ENCODE measurements at regions not wholly inside any gene's neighbourhood (a gene's known extent, or its start where the extent isn't known, plus 50 kb on each side); places are given as distances from the start of the nearest gene placed in this dataset.

GRCh38 chr5:166781737-166782136, 1509.7 kb upstream of the WWC1 start:
- intact Hi-C loops (cut with micrococcal nuclease) = no loop called here
- Histone ChIP-seq H2AFZ (ENCODE audit: insufficient read depth, low read depth, low read length, poor library complexity, severe bottlenecking) (no peak overlapping the region), H3K4me1 (ENCODE audit: control insufficient read depth in 1 of 2, insufficient read depth in 2 of 2, low read length in 2 of 2) (no peaks in the 10 kb centered on the region), H3K27ac (ENCODE audit: low read depth in 1 of 2, low read length in 2 of 2) (no peak overlapping the region), H3K27me3 (ENCODE audit: control insufficient read depth in 2 of 2, insufficient read depth in 2 of 2, low read length in 2 of 2) (no peaks in the 10 kb centered on the region), H3K9me3 (replicated peaks in 1 of 2; ENCODE audit: control insufficient read depth in 1 of 2, insufficient read depth in 1 of 2, low read length in 2 of 2) (peaks cover 0 to 16% of the 10 kb centered on the region in 2 donors), H3K36me3 (replicated peaks in 1 of 2; ENCODE audit: control insufficient read depth in 1 of 2, insufficient read depth in 2 of 2, low read length in 2 of 2) (no peaks in the 10 kb centered on the region), H3K9ac (ENCODE audit: insufficient read depth, low read length, poor library complexity, severe bottlenecking) (no peak overlapping the region), H3K79me2 (ENCODE audit: insufficient read depth, low read length) (no peaks in the 10 kb centered on the region), H4K20me1 (ENCODE audit: insufficient read depth, low read length) (no peaks in the 10 kb centered on the region), H3K4me2 (replicated peaks; ENCODE audit: extremely low read depth, low read length, poor library complexity, severe bottlenecking) (no peak overlapping the region), H3K4me3 (replicated peaks in 1 of 3; ENCODE audit: low read depth in 2 of 3, low read length in 3 of 3) (no peak overlapping the region)
- Mint-ChIP-seq H3K4me3 (peak overlapping the region in 1 of 2 donors; percentile 60), H3K27me3 (ENCODE audit: low read depth in 3 of 3) (peaks cover 0 to 1% (median 0%) of the 10 kb centered on the region in 3 donors), H3K9me3 (peaks cover 0 to 20% (median 7%) of the 10 kb centered on the region in 7 donors), H3K27ac (no peak overlapping the region), H3K36me3 (no peaks in the 10 kb centered on the region), H3K4me1 (no peaks in the 10 kb centered on the region)
- DNase-seq = no peak
- 35% methylated on average over 3 of the region's 4 CpGs for WGBS (ENCODE audit: insufficient coverage)
- TF ChIP-seq, protein P1, sequence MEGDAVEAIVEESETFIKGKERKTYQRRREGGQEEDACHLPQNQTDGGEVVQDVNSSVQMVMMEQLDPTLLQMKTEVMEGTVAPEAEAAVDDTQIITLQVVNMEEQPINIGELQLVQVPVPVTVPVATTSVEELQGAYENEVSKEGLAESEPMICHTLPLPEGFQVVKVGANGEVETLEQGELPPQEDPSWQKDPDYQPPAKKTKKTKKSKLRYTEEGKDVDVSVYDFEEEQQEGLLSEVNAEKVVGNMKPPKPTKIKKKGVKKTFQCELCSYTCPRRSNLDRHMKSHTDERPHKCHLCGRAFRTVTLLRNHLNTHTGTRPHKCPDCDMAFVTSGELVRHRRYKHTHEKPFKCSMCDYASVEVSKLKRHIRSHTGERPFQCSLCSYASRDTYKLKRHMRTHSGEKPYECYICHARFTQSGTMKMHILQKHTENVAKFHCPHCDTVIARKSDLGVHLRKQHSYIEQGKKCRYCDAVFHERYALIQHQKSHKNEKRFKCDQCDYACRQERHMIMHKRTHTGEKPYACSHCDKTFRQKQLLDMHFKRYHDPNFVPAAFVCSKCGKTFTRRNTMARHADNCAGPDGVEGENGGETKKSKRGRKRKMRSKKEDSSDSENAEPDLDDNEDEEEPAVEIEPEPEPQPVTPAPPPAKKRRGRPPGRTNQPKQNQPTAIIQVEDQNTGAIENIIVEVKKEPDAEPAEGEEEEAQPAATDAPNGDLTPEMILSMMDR (IDR thresholded peaks at IDR 0.05) = no peak

DNA sequence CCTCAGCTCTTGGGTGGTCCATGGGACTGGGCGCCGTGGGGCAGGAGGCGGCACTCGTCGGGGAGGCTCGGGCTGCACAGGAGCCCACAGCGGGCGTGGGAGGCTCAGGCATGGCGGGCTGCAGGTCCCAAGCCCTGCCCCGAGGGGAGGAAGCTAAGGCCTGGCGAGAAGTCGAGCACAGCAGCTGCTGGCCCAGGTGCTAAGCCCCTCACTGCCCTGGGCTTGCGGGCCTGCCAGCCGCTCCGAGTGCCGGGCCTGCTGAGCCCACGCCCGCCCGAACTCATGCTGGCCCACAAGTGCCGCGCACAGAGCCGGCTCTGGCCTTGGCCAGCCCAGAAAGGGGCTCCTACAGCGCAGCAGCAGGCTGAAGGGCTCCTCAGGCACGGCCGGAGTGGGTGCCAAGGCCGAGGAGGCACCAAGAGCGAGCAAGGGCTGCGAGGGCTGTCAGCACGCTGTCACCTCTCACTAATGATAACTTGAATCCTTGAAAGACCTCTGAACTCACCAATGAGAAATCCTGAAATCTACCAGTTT, 1506.8 kb upstream of the WWC1 start:
- DNase-seq = no peak
- Histone ChIP-seq H3K4me1 (ENCODE audit: control insufficient read depth in 1 of 2, insufficient read depth in 2 of 2, low read length in 2 of 2) (no peaks in the 10 kb centered on the region), H3K9me3 (replicated peaks in 1 of 2; ENCODE audit: control insufficient read depth in 1 of 2, insufficient read depth in 1 of 2, low read length in 2 of 2) (peaks cover 0 to 16% of the 10 kb centered on the region in 2 donors), H3K27ac (ENCODE audit: low read depth in 1 of 2, low read length in 2 of 2) (no peak overlapping the region), H2AFZ (ENCODE audit: insufficient read depth, low read depth, low read length, poor library complexity, severe bottlenecking) (no peak overlapping the region), H3K9ac (ENCODE audit: insufficient read depth, low read length, poor library complexity, severe bottlenecking) (no peak overlapping the region), H3K79me2 (ENCODE audit: insufficient read depth, low read length) (no peaks in the 10 kb centered on the region), H3K27me3 (ENCODE audit: control insufficient read depth in 2 of 2, insufficient read depth in 2 of 2, low read length in 2 of 2) (no peaks in the 10 kb centered on the region), H3K4me3 (replicated peaks in 1 of 3; ENCODE audit: low read depth in 2 of 3, low read length in 3 of 3) (no peak overlapping the region), H4K20me1 (ENCODE audit: insufficient read depth, low read length) (no peaks in the 10 kb centered on the region), H3K4me2 (replicated peaks; ENCODE audit: extremely low read depth, low read length, poor library complexity, severe bottlenecking) (no peak overlapping the region), H3K36me3 (replicated peaks in 1 of 2; ENCODE audit: control insufficient read depth in 1 of 2, insufficient read depth in 2 of 2, low read length in 2 of 2) (no peaks in the 10 kb centered on the region)
- Mint-ChIP-seq H3K9me3 (peaks cover 0 to 20% (median 7%) of the 10 kb centered on the region in 7 donors), H3K36me3 (no peaks in the 10 kb centered on the region), H3K4me3 (no peak overlapping the region), H3K4me1 (no peaks in the 10 kb centered on the region), H3K27ac (peak overlapping the region in 1 of 7 donors; percentile 50), H3K27me3 (ENCODE audit: low read depth in 3 of 3) (peaks cover 0 to 1% (median 0%) of the 10 kb centered on the region in 3 donors)
- intact Hi-C loops (cut with micrococcal nuclease) = no loop called here
- TF ChIP-seq, protein P1 (IDR thresholded peaks at IDR 0.05) = no peak
- 96% methylated on average over 29 of the region's 29 CpGs for WGBS (ENCODE audit: insufficient coverage)

Measured in CD14-positive monocyte (primary cell).